ENCODE measurements at regions not wholly inside any gene's neighbourhood (a gene's known extent, or its start where the extent isn't known, plus 50 kb on each side); places are given as distances from the start of the nearest gene placed in this dataset.

DNA sequence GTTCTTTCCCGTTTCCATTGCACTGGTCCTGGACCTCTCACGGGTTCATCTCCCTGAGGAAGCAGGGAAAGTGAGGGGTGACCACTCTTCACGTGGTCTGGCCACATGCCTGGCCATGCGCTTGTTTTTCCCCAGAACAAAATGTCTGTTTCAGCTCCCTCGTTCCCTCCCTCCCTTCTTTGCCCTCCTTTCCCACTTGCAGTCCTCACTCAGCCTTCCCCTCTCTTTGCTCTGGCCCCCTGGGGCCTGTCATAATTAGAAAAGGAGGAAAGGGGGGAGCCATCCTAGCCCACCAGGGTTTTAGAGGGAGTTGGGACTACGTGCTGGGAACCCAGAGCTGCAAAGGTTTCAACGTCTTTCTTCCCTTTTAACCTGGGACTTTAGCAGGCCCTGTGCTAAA is 52.8 kb upstream of the CADM1 start:
- Histone ChIP-seq H3K27me3 (no peaks in the 10 kb centered on the region), H3K36me3 (no peaks in the 10 kb centered on the region), H3K4me1 (no peaks in the 10 kb centered on the region), H3K4me3 (no peak overlapping the region), H3K27ac (no peak overlapping the region), H3K9me3 (no peaks in the 10 kb centered on the region)
- intact Hi-C loops (cut with DNase I) = no loop called here
- no peak for DNase-seq (ENCODE audit: low spot score in 2 of 2)
- TF ChIP-seq, protein P1, sequence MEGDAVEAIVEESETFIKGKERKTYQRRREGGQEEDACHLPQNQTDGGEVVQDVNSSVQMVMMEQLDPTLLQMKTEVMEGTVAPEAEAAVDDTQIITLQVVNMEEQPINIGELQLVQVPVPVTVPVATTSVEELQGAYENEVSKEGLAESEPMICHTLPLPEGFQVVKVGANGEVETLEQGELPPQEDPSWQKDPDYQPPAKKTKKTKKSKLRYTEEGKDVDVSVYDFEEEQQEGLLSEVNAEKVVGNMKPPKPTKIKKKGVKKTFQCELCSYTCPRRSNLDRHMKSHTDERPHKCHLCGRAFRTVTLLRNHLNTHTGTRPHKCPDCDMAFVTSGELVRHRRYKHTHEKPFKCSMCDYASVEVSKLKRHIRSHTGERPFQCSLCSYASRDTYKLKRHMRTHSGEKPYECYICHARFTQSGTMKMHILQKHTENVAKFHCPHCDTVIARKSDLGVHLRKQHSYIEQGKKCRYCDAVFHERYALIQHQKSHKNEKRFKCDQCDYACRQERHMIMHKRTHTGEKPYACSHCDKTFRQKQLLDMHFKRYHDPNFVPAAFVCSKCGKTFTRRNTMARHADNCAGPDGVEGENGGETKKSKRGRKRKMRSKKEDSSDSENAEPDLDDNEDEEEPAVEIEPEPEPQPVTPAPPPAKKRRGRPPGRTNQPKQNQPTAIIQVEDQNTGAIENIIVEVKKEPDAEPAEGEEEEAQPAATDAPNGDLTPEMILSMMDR (IDR thresholded peaks at IDR 0.05) = no peak

DNA sequence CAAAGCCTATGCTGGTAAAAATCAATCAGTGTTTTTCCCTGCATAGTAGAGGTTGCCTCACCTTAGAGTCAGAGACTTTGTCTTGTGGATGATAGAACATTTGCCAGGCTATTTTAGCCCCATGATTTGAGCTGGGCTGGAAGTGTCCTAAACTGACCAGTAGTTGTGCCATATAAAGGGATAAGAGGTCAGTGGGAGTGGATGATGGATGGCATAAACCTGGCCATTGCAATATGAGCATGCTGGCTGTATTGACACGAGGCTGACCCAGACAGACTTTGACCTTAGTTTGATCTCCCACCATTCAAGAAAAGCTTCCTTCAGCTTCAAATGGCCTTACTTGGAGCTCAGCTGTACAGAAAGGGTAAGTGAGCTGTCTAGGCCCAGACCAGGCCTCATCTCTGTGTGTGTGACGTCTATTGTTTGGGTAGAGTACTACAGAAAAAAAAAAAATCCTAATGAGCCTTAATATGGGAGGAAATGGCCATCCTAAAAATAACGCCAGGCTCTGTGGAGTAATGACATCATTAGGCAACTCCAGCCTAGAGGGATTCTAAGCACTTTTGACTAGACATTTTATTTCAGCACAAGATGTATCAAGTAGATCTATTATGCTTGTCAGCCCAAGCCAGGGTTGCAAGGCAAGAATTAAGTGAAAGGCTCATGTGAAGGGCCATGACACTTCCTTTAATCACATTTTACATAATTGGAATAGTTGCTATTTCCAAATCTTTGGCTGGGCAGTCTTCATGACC is 51.3 kb upstream of the CADM1 start:
- TF ChIP-seq, protein P1 (IDR thresholded peaks at IDR 0.05) = no peak
- H3K36me3 ChIP-seq = no peaks in the 10 kb centered on the region
- intact Hi-C loops (cut with DNase I) = no loop called here
- H3K4me1 ChIP-seq = no peaks in the 10 kb centered on the region
- H3K9me3 ChIP-seq = no peaks in the 10 kb centered on the region
- no peak overlapping the region for H3K27ac ChIP-seq
- H3K4me3 ChIP-seq = no peak overlapping the region
- no peak for DNase-seq (ENCODE audit: low spot score in 2 of 2)
- no peaks in the 10 kb centered on the region for H3K27me3 ChIP-seq
